Keratinocyte (primary cell): ENCODE measurements at regions not wholly inside any gene's neighbourhood (a gene's known extent, or its start where the extent isn't known, plus 50 kb on each side); places are given as distances from the start of the nearest gene placed in this dataset.

Experiments used
- DNase-seq: peaks from one replicate; pipeline ENCODE4 v3.0.0-alpha.2; 2011; ENCODE audit warnings: low read depth, missing footprints, low spot score
- FAIRE-seq: peaks from 2 replicates; lab custom pipeline; 2011; peaks lifted over from hg19 to GRCh38; lab: Jason Lieb, UNC
- H2AFZ ChIP-seq: 2 replicates; pipeline ENCODE4 v1.6.0; 2012; ENCODE audit warnings: low read length, control low read depth, inconsistent platforms; ENCODE audit not compliant: control insufficient read depth
- H3K27ac ChIP-seq: 2 replicates; pipeline ENCODE4 v1.5.1; 2011; ENCODE audit warnings: low read length; ENCODE audit not compliant: control insufficient read depth, insufficient read depth
- H3K27me3 ChIP-seq: 3 replicates; pipeline ENCODE4 v1.6.0; 2011; ENCODE audit warnings: low read length; ENCODE audit not compliant: control insufficient read depth, insufficient read depth; ENCODE audit errors: extremely low read depth
- H3K36me3 ChIP-seq, 2 experiments: 2 replicates in 1 of 2; 3 replicates in 1 of 2; pipeline ENCODE4 v1.5.1; 2011; ENCODE audit warnings: low read length in 2 of 2, mild to moderate bottlenecking in 1 of 2; ENCODE audit not compliant: control insufficient read depth in 2 of 2, insufficient read depth in 2 of 2; ENCODE audit errors: extremely low read depth in 1 of 2
- H3K4me1 ChIP-seq: 3 replicates; pipeline ENCODE4 v1.5.1; 2011; ENCODE audit warnings: low read length; ENCODE audit not compliant: control insufficient read depth, insufficient read depth; ENCODE audit errors: extremely low read depth
- H3K4me2 ChIP-seq: 3 replicates; pipeline ENCODE4 v1.6.0; 2011; ENCODE audit warnings: low read depth, low read length; ENCODE audit not compliant: control insufficient read depth, insufficient read depth; ENCODE audit errors: extremely low read depth
- H3K4me3 ChIP-seq, 3 experiments: fragments of 200-600 bp in 1 of 3; sonication (generic) in 1 of 3; 2 replicates in 2 of 3; 3 replicates in 1 of 3; pipeline ENCODE4 v1.5.1; 2011 to 2016; ENCODE audit warnings: low read length in 3 of 3, mild to moderate bottlenecking in 3 of 3, control low read depth in 2 of 3, inconsistent platforms in 1 of 3, low read depth in 1 of 3, mixed read lengths in 1 of 3, mixed run types in 1 of 3, moderate library complexity in 1 of 3; ENCODE audit not compliant: control insufficient read depth in 2 of 3, insufficient read depth in 2 of 3; ENCODE audit errors: extremely low read depth in 1 of 3
- H3K79me2 ChIP-seq: 2 replicates; pipeline ENCODE4 v1.6.0; 2012; ENCODE audit warnings: low read length; ENCODE audit not compliant: control insufficient read depth, insufficient read depth
- H3K9ac ChIP-seq: 3 replicates; pipeline ENCODE4 v1.6.0; 2011; ENCODE audit warnings: low read length; ENCODE audit not compliant: control insufficient read depth, insufficient read depth; ENCODE audit errors: extremely low read depth
- H3K9me1 ChIP-seq: 3 replicates; pipeline ENCODE4 v1.6.0; 2011; ENCODE audit warnings: low read length; ENCODE audit not compliant: control insufficient read depth, insufficient read depth; ENCODE audit errors: extremely low read depth
- H3K9me3 ChIP-seq: 2 replicates; pipeline ENCODE4 v1.5.1; 2012; ENCODE audit warnings: low read depth, low read length; ENCODE audit not compliant: control insufficient read depth
- H4K20me1 ChIP-seq: 3 replicates; pipeline ENCODE4 v1.6.0; 2011; ENCODE audit warnings: low read length; ENCODE audit not compliant: control insufficient read depth, insufficient read depth; ENCODE audit errors: extremely low read depth
- EZH2 ChIP-seq: IDR thresholded peaks from one replicate; pipeline ENCODE4 v1.6.1; 2012; ENCODE audit warnings: inconsistent platforms, mild to moderate bottlenecking, low read length, moderate library complexity
- dilution Hi-C: fragments of 300-500 bp; cut with MboI; formaldehyde crosslinking; loops from one replicate; pipeline ENCODE4 v1.7.0; 2020; ENCODE audit warnings: low sequenced_read_pairs; ENCODE audit not compliant: extremely low pct_ligation_motif_present
- TF ChIP-seq, protein P1 (sequence below), 3 experiments: IDR thresholded peaks in 1 of 3; conservative IDR thresholded peaks in 1 of 3; optimal IDR thresholded peaks in 1 of 3; 2 replicates in 2 of 3; 3 replicates in 1 of 3; pipeline versions ENCODE3 to v1.5.1; 2011; ENCODE audit warnings: low read length in 3 of 3, mild to moderate bottlenecking in 3 of 3, moderate library complexity in 2 of 3, control low read depth in 1 of 3, inconsistent platforms in 1 of 3; ENCODE audit not compliant: insufficient read depth in 2 of 3; ENCODE audit errors: extremely low read depth in 1 of 3

DNA sequence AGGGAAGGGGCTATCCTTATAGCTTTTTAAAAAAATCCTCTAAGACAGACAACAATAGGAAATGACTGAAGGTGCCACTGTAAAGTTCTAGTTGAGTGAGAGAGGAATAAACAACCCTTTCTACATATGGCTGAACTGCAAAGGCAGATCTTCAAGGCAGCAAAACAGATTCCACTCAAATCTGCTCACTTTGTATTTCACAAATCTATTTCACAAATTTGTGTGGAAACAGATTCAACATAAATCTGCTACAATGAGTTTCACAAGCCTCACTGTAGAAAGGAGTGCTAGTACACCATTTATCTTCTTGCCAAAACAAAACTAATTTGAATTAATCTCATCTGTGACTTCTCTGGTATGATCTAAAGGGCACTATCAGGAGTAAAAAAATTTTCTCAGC is 451.3 kb downstream of the PLA2G4A start:
- no peaks in the 10 kb centered on the region for H4K20me1 ChIP-seq
- no peaks in the 10 kb centered on the region for H3K9me3 ChIP-seq
- DNase-seq: no peak
- dilution Hi-C loops: no loop called here
- H3K27me3 ChIP-seq: no peaks in the 10 kb centered on the region
- H3K4me3 ChIP-seq: no peak overlapping the region
- H3K4me1 ChIP-seq: no peaks in the 10 kb centered on the region
- no peak overlapping the region for H3K27ac ChIP-seq
- H3K4me2 ChIP-seq: no peak overlapping the region
- no peaks in the 10 kb centered on the region for H3K36me3 ChIP-seq
- TF ChIP-seq, protein P1, sequence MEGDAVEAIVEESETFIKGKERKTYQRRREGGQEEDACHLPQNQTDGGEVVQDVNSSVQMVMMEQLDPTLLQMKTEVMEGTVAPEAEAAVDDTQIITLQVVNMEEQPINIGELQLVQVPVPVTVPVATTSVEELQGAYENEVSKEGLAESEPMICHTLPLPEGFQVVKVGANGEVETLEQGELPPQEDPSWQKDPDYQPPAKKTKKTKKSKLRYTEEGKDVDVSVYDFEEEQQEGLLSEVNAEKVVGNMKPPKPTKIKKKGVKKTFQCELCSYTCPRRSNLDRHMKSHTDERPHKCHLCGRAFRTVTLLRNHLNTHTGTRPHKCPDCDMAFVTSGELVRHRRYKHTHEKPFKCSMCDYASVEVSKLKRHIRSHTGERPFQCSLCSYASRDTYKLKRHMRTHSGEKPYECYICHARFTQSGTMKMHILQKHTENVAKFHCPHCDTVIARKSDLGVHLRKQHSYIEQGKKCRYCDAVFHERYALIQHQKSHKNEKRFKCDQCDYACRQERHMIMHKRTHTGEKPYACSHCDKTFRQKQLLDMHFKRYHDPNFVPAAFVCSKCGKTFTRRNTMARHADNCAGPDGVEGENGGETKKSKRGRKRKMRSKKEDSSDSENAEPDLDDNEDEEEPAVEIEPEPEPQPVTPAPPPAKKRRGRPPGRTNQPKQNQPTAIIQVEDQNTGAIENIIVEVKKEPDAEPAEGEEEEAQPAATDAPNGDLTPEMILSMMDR (optimal IDR thresholded peaks at IDR 0.05 in 1 of 3, IDR thresholded peaks at IDR 0.05 in 1 of 3, conservative IDR thresholded peaks at IDR 0.05 in 1 of 3; ENCODE audit: extremely low read depth in 1 of 3, insufficient read depth in 2 of 3, low read length in 3 of 3): no peak
- TF ChIP-seq EZH2: no peak
- no peaks in the 10 kb centered on the region for H3K9me1 ChIP-seq
- H3K79me2 ChIP-seq: no peaks in the 10 kb centered on the region
- H3K9ac ChIP-seq: no peak overlapping the region
- no peak overlapping the region for H2AFZ ChIP-seq
- no peak for FAIRE-seq

DNA sequence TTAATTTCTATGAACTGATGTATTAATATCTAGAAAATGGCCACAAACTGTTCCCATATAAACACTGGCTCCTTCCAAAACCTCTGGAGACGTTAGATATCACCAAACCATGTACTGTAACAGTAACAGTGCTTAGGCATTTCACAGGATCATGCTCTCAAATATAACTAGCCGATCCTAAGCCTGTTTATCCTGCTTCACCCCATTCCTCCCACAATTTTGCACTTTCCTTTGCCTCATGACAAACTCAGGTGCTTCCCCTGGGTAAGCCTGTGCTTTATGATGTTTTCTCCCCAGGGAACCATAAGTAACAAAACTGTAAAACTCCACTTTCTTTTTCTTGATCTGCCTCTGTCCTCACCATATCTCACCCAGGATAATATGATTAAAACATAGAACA is 452.3 kb downstream of the PLA2G4A start:
- Histone ChIP-seq H3K9me3 (no peaks in the 10 kb centered on the region), H4K20me1 (no peaks in the 10 kb centered on the region), H3K27me3 (no peaks in the 10 kb centered on the region), H3K27ac (no peak overlapping the region), H3K79me2 (no peaks in the 10 kb centered on the region), H3K36me3 (no peaks in the 10 kb centered on the region), H3K4me2 (no peak overlapping the region), H3K9ac (no peak overlapping the region), H3K4me3 (no peak overlapping the region), H2AFZ (no peak overlapping the region), H3K4me1 (no peaks in the 10 kb centered on the region), H3K9me1 (no peaks in the 10 kb centered on the region)
- dilution Hi-C loops: no loop called here
- FAIRE-seq (no peak), DNase-seq (no peak)
- TF ChIP-seq, protein P1 (optimal IDR thresholded peaks at IDR 0.05 in 1 of 3, IDR thresholded peaks at IDR 0.05 in 1 of 3, conservative IDR thresholded peaks at IDR 0.05 in 1 of 3; ENCODE audit: extremely low read depth in 1 of 3, insufficient read depth in 2 of 3, low read length in 3 of 3): no peak
- no peak for TF ChIP-seq EZH2
